ENCODE measurements at regions not wholly inside any gene's neighbourhood (a gene's known extent, or its start where the extent isn't known, plus 50 kb on each side); places are given as distances from the start of the nearest gene placed in this dataset.

- no peak overlapping the region for H3K4me3 Mint-ChIP-seq (ENCODE audit: unreplicated experiment)
- no peak for TF ChIP-seq CTCF (IDR thresholded peaks at IDR 0.05)
- no peak for DNase-seq (ENCODE audit: low spot score)
- peak overlapping the region; percentile 78 for H3K27ac Mint-ChIP-seq (ENCODE audit: unreplicated experiment)
- peaks cover 2% of the 10 kb centered on the region for H3K9me3 Mint-ChIP-seq (ENCODE audit: low read depth)
- no peaks in the 10 kb centered on the region for H3K27me3 Mint-ChIP-seq (ENCODE audit: low read depth)
- H3K36me3 Mint-ChIP-seq (ENCODE audit: low read depth), result no peaks in the 10 kb centered on the region
- peaks cover 49% of the 10 kb centered on the region for H3K4me1 Mint-ChIP-seq (ENCODE audit: low read depth)
Measured at GRCh38 chr20:58017970-58018530, 210.4 kb downstream of the ANKRD60 start.

DNA sequence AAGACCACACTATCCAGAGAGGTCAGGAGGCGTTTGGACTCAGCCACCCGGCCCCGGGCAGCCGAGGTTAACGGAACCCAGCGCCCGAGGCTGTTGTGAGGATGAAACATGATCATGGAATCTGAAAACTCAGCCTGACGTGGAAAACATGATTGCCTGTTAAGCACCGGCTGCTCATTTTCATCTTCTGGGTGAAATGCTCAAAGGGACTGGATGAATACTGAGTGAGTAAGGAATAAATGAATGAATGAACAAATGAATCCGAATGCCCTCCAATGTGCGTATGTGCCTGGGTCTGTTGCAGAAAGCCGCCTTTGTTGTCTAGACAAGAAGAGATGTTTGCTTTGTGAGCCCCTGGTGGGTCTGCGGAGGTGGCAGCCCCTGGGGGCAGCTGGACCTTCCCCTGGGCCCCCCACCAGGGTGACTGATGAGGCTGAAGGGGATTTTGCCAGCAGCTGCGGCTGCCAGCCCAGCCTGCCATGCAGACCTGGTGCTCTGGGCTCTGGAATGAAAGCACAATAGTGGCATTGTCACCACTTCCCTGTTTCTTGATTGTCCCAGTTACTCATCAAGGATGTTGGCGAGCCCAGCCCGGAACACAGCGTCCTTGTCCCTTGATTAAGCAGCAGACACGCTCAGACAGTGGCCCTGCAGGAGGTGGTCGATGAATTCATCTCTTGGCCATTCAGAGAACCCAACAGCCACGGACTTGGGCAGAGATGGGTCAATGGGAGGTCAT, 211.1 kb downstream of the ANKRD60 start:
- no peak for TF ChIP-seq CTCF (IDR thresholded peaks at IDR 0.05)
- no peak for DNase-seq (ENCODE audit: low spot score)
- Mint-ChIP-seq H3K27me3 (ENCODE audit: low read depth) (no peaks in the 10 kb centered on the region), H3K4me1 (ENCODE audit: low read depth) (peaks cover 52% of the 10 kb centered on the region), H3K9me3 (ENCODE audit: low read depth) (peaks cover 2% of the 10 kb centered on the region), H3K4me3 (ENCODE audit: unreplicated experiment) (no peak overlapping the region), H3K36me3 (ENCODE audit: low read depth) (no peaks in the 10 kb centered on the region), H3K27ac (ENCODE audit: unreplicated experiment) (peak overlapping the region; percentile 78)

DNA sequence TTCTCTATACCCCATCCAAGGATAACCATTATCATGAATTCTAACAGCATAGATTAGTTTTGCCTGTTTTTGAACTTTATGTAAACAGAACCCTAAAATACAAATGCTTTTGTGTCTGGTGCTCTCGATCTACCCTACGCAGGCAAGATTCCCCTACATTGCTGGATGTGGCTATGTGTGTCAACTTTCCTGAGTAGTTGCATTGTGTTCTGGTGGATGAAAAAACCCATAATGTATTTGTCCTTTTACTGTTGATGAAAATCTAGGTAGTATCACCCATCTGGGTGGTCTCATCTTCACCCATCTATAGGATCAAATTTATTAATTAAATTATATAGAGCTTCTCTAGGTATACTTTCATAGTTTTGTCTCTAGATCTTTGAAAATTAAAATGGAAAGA, 211.7 kb downstream of the ANKRD60 start:
- no peak overlapping the region for H3K4me3 Mint-ChIP-seq (ENCODE audit: unreplicated experiment)

GRCh38 chr20:58014628-58015315, 213.7 kb downstream of the ANKRD60 start:
- Mint-ChIP-seq H3K9me3 (ENCODE audit: low read depth) (peaks cover 2% of the 10 kb centered on the region), H3K36me3 (ENCODE audit: low read depth) (no peaks in the 10 kb centered on the region), H3K27ac (ENCODE audit: unreplicated experiment) (no peak overlapping the region), H3K4me3 (ENCODE audit: unreplicated experiment) (no peak overlapping the region), H3K4me1 (ENCODE audit: low read depth) (peaks cover 37% of the 10 kb centered on the region), H3K27me3 (ENCODE audit: low read depth) (no peaks in the 10 kb centered on the region)
- no peak for TF ChIP-seq CTCF (IDR thresholded peaks at IDR 0.05)
- DNase-seq (ENCODE audit: low spot score), result no peak

More for the DNA sequence above, 211.7 kb downstream of the ANKRD60 start:
- H3K36me3 Mint-ChIP-seq (ENCODE audit: low read depth), result no peaks in the 10 kb centered on the region
- no peak for TF ChIP-seq CTCF (IDR thresholded peaks at IDR 0.05)
- H3K9me3 Mint-ChIP-seq (ENCODE audit: low read depth), result peaks cover 2% of the 10 kb centered on the region
- H3K27ac Mint-ChIP-seq (ENCODE audit: unreplicated experiment), result peak overlapping the region; percentile 78
- no peak for DNase-seq (ENCODE audit: low spot score)
- no peaks in the 10 kb centered on the region for H3K27me3 Mint-ChIP-seq (ENCODE audit: low read depth)
- H3K4me1 Mint-ChIP-seq (ENCODE audit: low read depth), result peaks cover 52% of the 10 kb centered on the region

GRCh38 chr20:58012731-58013510, 215.5 kb downstream of the ANKRD60 start:
- TF ChIP-seq CTCF (IDR thresholded peaks at IDR 0.05), result no peak
- Mint-ChIP-seq H3K4me1 (ENCODE audit: low read depth) (peaks cover 18% of the 10 kb centered on the region), H3K4me3 (ENCODE audit: unreplicated experiment) (no peak overlapping the region), H3K36me3 (ENCODE audit: low read depth) (no peaks in the 10 kb centered on the region), H3K27me3 (ENCODE audit: low read depth) (peaks cover 5% of the 10 kb centered on the region), H3K9me3 (ENCODE audit: low read depth) (peaks cover 2% of the 10 kb centered on the region), H3K27ac (ENCODE audit: unreplicated experiment) (no peak overlapping the region)
- no peak for DNase-seq (ENCODE audit: low spot score)

All from chondrocyte (in vitro differentiated cells).